ENCODE measurements at regions not wholly inside any gene's neighbourhood (a gene's known extent, or its start where the extent isn't known, plus 50 kb on each side); places are given as distances from the start of the nearest gene placed in this dataset.

DNA sequence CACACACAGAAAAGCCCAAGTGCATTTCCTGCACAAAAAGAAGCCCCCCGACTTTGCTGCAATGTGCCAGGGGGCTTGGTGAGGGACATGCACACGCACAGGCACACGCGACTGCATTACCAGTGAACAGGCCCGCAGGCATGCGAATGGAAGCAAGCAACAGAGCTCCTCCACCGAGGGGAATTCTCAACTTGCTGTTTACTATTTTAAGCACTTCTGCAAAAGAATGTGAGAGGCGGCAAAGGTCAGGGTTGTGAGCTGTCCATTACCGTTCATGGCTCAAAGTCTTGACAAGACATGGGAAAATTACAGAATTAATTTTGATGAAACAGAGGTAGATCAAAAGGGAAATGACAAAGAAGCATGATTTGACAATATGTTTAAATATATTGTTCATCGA lies 342.5 kb upstream of the NOCT start:
- H3K9me3 ChIP-seq (ENCODE audit: control insufficient read depth, insufficient read depth, low read length): no peaks in the 10 kb centered on the region
- no peak overlapping the region for H3K27ac ChIP-seq (ENCODE audit: low read depth, low read length)
- H3K4me1 ChIP-seq (ENCODE audit: control insufficient read depth, low read length): no peaks in the 10 kb centered on the region
- no peaks in the 10 kb centered on the region for H3K36me3 ChIP-seq (ENCODE audit: control insufficient read depth, low read length)
- H3F3A ChIP-seq (ENCODE audit: control insufficient read depth, insufficient read depth): no peaks in the 10 kb centered on the region
- no peaks in the 10 kb centered on the region for H4K20me1 ChIP-seq (ENCODE audit: control insufficient read depth, insufficient read depth, low read depth, low read length)
- H3K79me2 ChIP-seq (ENCODE audit: control insufficient read depth, low read length): no peaks in the 10 kb centered on the region
- H3K9me2 ChIP-seq (replicated peaks; ENCODE audit: control insufficient read depth, low read length): no peaks in the 10 kb centered on the region
- TF ChIP-seq EZH2phosphoT487 (IDR thresholded peaks at IDR 0.05; ENCODE audit: borderline replicate concordance, low read length): no peak
- TF ChIP-seq, protein P1, sequence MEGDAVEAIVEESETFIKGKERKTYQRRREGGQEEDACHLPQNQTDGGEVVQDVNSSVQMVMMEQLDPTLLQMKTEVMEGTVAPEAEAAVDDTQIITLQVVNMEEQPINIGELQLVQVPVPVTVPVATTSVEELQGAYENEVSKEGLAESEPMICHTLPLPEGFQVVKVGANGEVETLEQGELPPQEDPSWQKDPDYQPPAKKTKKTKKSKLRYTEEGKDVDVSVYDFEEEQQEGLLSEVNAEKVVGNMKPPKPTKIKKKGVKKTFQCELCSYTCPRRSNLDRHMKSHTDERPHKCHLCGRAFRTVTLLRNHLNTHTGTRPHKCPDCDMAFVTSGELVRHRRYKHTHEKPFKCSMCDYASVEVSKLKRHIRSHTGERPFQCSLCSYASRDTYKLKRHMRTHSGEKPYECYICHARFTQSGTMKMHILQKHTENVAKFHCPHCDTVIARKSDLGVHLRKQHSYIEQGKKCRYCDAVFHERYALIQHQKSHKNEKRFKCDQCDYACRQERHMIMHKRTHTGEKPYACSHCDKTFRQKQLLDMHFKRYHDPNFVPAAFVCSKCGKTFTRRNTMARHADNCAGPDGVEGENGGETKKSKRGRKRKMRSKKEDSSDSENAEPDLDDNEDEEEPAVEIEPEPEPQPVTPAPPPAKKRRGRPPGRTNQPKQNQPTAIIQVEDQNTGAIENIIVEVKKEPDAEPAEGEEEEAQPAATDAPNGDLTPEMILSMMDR (IDR thresholded peaks at IDR 0.05; ENCODE audit: low read depth, low read length, poor library complexity, severe bottlenecking): no peak
- H3K4me3 ChIP-seq (ENCODE audit: low read length): no peak overlapping the region
- peaks cover 3% of the 10 kb centered on the region; the same call in 1 of the 2 replicates for H3K27me3 ChIP-seq (ENCODE audit: control insufficient read depth, low read length)
- H3K4me2 ChIP-seq (ENCODE audit: low read length): no peak overlapping the region

DNA sequence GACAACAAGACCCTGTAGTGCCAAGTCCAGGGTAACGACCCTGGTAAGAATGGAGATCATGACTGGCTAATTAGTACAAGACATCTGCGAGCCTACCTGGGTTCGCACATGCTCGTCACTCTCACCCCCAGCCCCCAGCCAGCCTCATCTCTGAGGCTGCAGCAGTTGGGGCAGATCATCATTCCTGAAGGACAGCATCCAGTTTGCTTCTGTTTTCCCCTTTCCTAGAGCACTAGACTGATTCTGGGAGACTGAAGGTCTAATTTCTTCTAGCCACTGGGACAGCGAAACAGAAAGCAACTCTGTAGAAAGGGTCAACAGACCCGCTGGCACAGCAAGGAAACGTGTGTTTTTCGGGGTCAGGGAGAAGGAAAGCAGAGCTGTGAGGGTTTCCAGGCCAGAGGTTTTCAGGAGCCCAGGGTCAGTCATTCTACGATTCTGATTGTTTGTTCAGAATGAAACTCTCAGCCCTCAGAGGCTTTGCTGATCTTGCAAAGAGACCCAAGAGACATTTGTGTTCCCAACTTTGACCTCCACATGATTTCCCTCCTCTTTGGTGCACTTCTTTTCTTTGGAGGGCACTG lies 343.1 kb upstream of the NOCT start:
- H3K4me2 ChIP-seq (ENCODE audit: low read length): no peak overlapping the region
- peaks cover 3% of the 10 kb centered on the region; the same call in 1 of the 2 replicates for H3K27me3 ChIP-seq (ENCODE audit: control insufficient read depth, low read length)
- no peaks in the 10 kb centered on the region for H3K36me3 ChIP-seq (ENCODE audit: control insufficient read depth, low read length)
- H3K9me3 ChIP-seq (ENCODE audit: control insufficient read depth, insufficient read depth, low read length): no peaks in the 10 kb centered on the region
- H3K9me2 ChIP-seq (replicated peaks; ENCODE audit: control insufficient read depth, low read length): no peaks in the 10 kb centered on the region
- H3K4me3 ChIP-seq (ENCODE audit: low read length): no peak overlapping the region
- H3K79me2 ChIP-seq (ENCODE audit: control insufficient read depth, low read length): no peaks in the 10 kb centered on the region
- H3K27ac ChIP-seq (ENCODE audit: low read depth, low read length): no peak overlapping the region
- H3K4me1 ChIP-seq (ENCODE audit: control insufficient read depth, low read length): no peaks in the 10 kb centered on the region
- H4K20me1 ChIP-seq (ENCODE audit: control insufficient read depth, insufficient read depth, low read depth, low read length): no peaks in the 10 kb centered on the region
- H3F3A ChIP-seq (ENCODE audit: control insufficient read depth, insufficient read depth): no peaks in the 10 kb centered on the region
- TF ChIP-seq EZH2phosphoT487 (IDR thresholded peaks at IDR 0.05; ENCODE audit: borderline replicate concordance, low read length): no peak
- TF ChIP-seq, protein P1 (IDR thresholded peaks at IDR 0.05; ENCODE audit: low read depth, low read length, poor library complexity, severe bottlenecking): no peak

DNA sequence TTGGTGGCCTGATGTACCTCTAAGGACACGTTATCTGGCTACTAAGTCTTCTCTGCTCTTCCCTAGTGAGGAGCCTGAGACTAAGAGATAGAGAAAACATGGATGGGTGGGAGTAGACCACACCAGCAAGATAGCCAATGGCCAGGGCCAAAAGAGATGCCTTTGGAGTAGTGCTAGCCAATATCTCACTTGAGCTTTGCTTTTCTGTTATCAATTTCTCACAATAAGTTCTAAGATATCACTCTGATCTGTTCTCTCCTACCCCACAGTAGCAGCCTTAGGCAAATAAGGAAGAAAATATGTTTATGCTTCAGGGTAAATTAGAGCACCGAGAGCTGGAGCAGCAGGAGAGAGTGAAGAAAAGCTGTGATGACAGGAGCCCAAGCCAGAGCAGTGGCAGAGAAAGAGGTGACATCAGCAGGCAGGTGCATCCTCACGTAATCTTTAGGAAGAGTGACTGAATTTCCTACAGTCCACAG lies 343.9 kb upstream of the NOCT start:
- Histone ChIP-seq H3K79me2 (ENCODE audit: control insufficient read depth, low read length) (no peaks in the 10 kb centered on the region), H3K27ac (ENCODE audit: low read depth, low read length) (no peak overlapping the region), H3K4me2 (ENCODE audit: low read length) (no peak overlapping the region)

More for the DNA sequence above, 343.9 kb upstream of the NOCT start:
- TF ChIP-seq EZH2phosphoT487 (IDR thresholded peaks at IDR 0.05; ENCODE audit: borderline replicate concordance, low read length): no peak
- TF ChIP-seq, protein P1 (IDR thresholded peaks at IDR 0.05; ENCODE audit: low read depth, low read length, poor library complexity, severe bottlenecking): no peak
- H3K36me3 ChIP-seq (ENCODE audit: control insufficient read depth, low read length): no peaks in the 10 kb centered on the region
- no peak overlapping the region for H3K4me3 ChIP-seq (ENCODE audit: low read length)
- no peaks in the 10 kb centered on the region for H3K9me2 ChIP-seq (replicated peaks; ENCODE audit: control insufficient read depth, low read length)
- H3F3A ChIP-seq (ENCODE audit: control insufficient read depth, insufficient read depth): no peaks in the 10 kb centered on the region
- no peaks in the 10 kb centered on the region for H4K20me1 ChIP-seq (ENCODE audit: control insufficient read depth, insufficient read depth, low read depth, low read length)
- no peaks in the 10 kb centered on the region for H3K4me1 ChIP-seq (ENCODE audit: control insufficient read depth, low read length)
- no peaks in the 10 kb centered on the region for H3K9me3 ChIP-seq (ENCODE audit: control insufficient read depth, insufficient read depth, low read length)
- peaks cover 3% of the 10 kb centered on the region; the same call in 1 of the 2 replicates for H3K27me3 ChIP-seq (ENCODE audit: control insufficient read depth, low read length)

Measured in DOHH2 (cell line).